ENCODE measurements at regions not wholly inside any gene's neighbourhood (a gene's known extent, or its start where the extent isn't known, plus 50 kb on each side); places are given as distances from the start of the nearest gene placed in this dataset.

DNA sequence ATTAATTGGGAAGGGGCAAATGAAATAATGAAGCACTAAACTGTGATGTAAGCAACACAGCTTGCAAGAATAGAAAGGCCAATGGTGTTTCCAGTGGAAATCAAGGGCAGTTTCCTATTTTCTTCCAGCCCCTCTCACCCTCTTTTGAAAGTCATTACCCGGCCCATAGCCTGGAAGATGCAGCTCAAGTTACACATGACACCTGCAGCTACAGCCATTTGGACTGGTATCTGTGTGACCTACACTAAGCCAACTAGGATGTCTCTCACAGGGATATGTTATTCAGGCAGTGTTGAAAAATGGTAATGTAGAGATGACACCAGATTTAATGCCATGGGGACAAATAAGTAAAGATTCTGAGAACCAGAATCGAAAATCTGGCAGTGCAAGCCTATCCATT lies 439.4 kb upstream of the ZNF462 start:
- no peak overlapping the region for H3K27ac Mint-ChIP-seq
- Histone ChIP-seq H3K4me3 (ENCODE audit: control insufficient read depth in 1 of 2, extremely low read depth in 1 of 2, low read length in 1 of 2) (no peak overlapping the region), H3K9me3 (no peaks in the 10 kb centered on the region), H3K36me3 (ENCODE audit: control insufficient read depth in 2 of 2, extremely low read depth in 1 of 2, insufficient read depth in 1 of 2, low read length in 1 of 2) (no peaks in the 10 kb centered on the region), H3K27me3 (replicated peaks in 1 of 2; ENCODE audit: control insufficient read depth in 2 of 2, extremely low read depth in 1 of 2, insufficient read depth in 2 of 2, low read length in 1 of 2) (no peaks in the 10 kb centered on the region), H3K27ac (ENCODE audit: low read length) (no peak overlapping the region), H3K4me1 (ENCODE audit: control insufficient read depth in 1 of 2, extremely low read depth in 1 of 2, insufficient read depth in 2 of 2, low read length in 2 of 2) (peaks cover 0 to 4% of the 10 kb centered on the region in 2 experiments)
- DNase-seq (no peak), ATAC-seq (replicated peaks in 1 of 4) (no peak)
- H3K27me3 Mint-ChIP-seq: no peaks in the 10 kb centered on the region
- no peaks in the 10 kb centered on the region for H3K36me3 Mint-ChIP-seq
- no peaks in the 10 kb centered on the region for H3K4me1 Mint-ChIP-seq
- H3K4me3 Mint-ChIP-seq: no peak overlapping the region
- WGBS (ENCODE audit: insufficient coverage): 7% methylated on average over 1 of the region's 2 CpGs
- ChIA-PET POLR2A (no interaction called here), CTCF (no interaction called here)
- H3K9me3 Mint-ChIP-seq: peaks cover 0 to 12% (median 12%) of the 10 kb centered on the region in 3 donors

DNA sequence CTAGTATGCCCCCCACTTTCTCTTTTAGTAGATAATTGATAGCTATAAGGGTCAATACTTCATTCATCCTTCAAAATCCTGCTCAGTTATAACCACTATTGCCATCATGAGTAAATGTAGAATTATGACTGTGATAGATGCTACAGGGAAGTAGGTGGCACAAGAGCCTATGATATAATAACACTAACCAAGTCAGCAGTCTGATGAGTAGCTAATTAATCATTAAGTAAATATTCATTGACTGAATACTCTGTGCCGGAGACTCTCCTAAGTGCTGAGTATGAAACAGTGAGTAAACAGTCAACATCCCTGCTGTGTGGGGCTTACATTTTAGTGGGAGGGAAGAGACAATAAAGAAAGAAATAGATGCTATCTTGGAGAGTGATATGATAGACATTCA lies 430.3 kb upstream of the ZNF462 start:
- H3K4me3 Mint-ChIP-seq: no peak overlapping the region
- H3K4me1 Mint-ChIP-seq: no peaks in the 10 kb centered on the region
- H3K27ac Mint-ChIP-seq: no peak overlapping the region
- CTCF ChIA-PET: interaction anchor here in 1 of 2 donors (0.8 kb wide), 1 partner anchor 13 kb away, joined by 3 read pairs; no protein-coding TSS in a partner anchor
- no CpG with 5 or more reads among the region's 1 CpG for WGBS (ENCODE audit: insufficient coverage)
- Histone ChIP-seq H3K27ac (ENCODE audit: low read length) (no peak overlapping the region), H3K27me3 (replicated peaks in 1 of 2; ENCODE audit: control insufficient read depth in 2 of 2, extremely low read depth in 1 of 2, insufficient read depth in 2 of 2, low read length in 1 of 2) (no peaks in the 10 kb centered on the region), H3K9me3 (no peaks in the 10 kb centered on the region), H3K4me3 (ENCODE audit: control insufficient read depth in 1 of 2, extremely low read depth in 1 of 2, low read length in 1 of 2) (no peak overlapping the region), H3K36me3 (ENCODE audit: control insufficient read depth in 2 of 2, extremely low read depth in 1 of 2, insufficient read depth in 1 of 2, low read length in 1 of 2) (no peaks in the 10 kb centered on the region), H3K4me1 (ENCODE audit: control insufficient read depth in 1 of 2, extremely low read depth in 1 of 2, insufficient read depth in 2 of 2, low read length in 2 of 2) (no peaks in the 10 kb centered on the region)
- H3K27me3 Mint-ChIP-seq: no peaks in the 10 kb centered on the region
- POLR2A ChIA-PET: no interaction called here
- DNase-seq: no peak
- no peak for ATAC-seq (replicated peaks in 1 of 4)
- H3K9me3 Mint-ChIP-seq: peaks cover 0 to 15% (median 10%) of the 10 kb centered on the region in 3 donors
- no peaks in the 10 kb centered on the region for H3K36me3 Mint-ChIP-seq

DNA sequence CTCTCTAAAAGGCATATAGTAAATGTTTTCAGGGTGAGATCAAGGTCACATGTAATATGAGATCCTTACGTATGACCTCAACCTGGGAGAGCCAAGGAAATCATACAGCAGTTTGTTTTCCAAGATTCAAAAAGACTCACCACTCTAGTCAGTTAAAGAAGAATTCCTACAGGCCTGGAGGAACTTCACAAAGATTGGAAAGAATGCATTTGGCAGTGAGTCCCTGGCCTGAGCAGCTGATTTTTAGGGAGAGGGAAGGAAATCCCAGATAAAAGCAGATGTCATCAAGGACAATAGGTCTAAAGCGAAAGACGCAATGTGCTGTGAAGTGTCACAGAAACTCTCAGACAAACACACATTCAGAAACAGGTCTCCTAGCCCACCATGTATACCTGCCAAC lies 424.0 kb upstream of the ZNF462 start:
- Mint-ChIP-seq H3K9me3 (peaks cover 9 to 12% (median 10%) of the 10 kb centered on the region in 3 donors), H3K27me3 (no peaks in the 10 kb centered on the region), H3K4me3 (no peak overlapping the region), H3K4me1 (no peaks in the 10 kb centered on the region), H3K36me3 (no peaks in the 10 kb centered on the region), H3K27ac (no peak overlapping the region)
- Histone ChIP-seq H3K4me1 (ENCODE audit: control insufficient read depth in 1 of 2, extremely low read depth in 1 of 2, insufficient read depth in 2 of 2, low read length in 2 of 2) (no peaks in the 10 kb centered on the region), H3K9me3 (no peaks in the 10 kb centered on the region), H3K36me3 (ENCODE audit: control insufficient read depth in 2 of 2, extremely low read depth in 1 of 2, insufficient read depth in 1 of 2, low read length in 1 of 2) (no peaks in the 10 kb centered on the region), H3K27me3 (replicated peaks in 1 of 2; ENCODE audit: control insufficient read depth in 2 of 2, extremely low read depth in 1 of 2, insufficient read depth in 2 of 2, low read length in 1 of 2) (no peaks in the 10 kb centered on the region), H3K27ac (ENCODE audit: low read length) (no peak overlapping the region), H3K4me3 (ENCODE audit: control insufficient read depth in 1 of 2, extremely low read depth in 1 of 2, low read length in 1 of 2) (no peak overlapping the region)
- DNase-seq: no peak
- ChIA-PET CTCF (no interaction called here), POLR2A (no interaction called here)
- WGBS (ENCODE audit: insufficient coverage): no CpG with 5 or more reads among the region's 3 CpGs
- ATAC-seq (replicated peaks in 1 of 4): no peak

DNA sequence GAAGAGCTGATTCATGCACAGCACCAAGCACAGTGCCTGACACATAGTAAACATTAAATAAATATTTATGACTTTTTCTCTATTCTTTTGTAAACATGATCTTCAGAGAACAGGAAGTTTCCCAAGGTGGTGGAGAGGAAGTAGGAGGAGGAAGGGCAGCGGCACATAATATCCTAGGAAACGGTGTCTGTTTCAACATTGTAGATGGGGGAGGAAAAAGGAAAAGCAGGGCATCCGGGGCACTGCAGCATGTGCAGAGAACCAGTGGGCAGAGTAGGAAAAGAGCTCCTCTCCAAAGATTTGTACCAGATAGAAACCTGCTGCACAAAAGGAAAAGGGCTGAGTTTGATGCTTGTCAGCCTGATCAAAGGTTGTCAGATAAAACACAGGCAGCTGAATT lies 421.7 kb upstream of the ZNF462 start:
- no peak overlapping the region for H3K4me3 Mint-ChIP-seq
- Histone ChIP-seq H3K36me3 (ENCODE audit: control insufficient read depth in 2 of 2, extremely low read depth in 1 of 2, insufficient read depth in 1 of 2, low read length in 1 of 2) (no peaks in the 10 kb centered on the region), H3K9me3 (no peaks in the 10 kb centered on the region), H3K27ac (ENCODE audit: low read length) (no peak overlapping the region), H3K27me3 (replicated peaks in 1 of 2; ENCODE audit: control insufficient read depth in 2 of 2, extremely low read depth in 1 of 2, insufficient read depth in 2 of 2, low read length in 1 of 2) (no peaks in the 10 kb centered on the region), H3K4me1 (ENCODE audit: control insufficient read depth in 1 of 2, extremely low read depth in 1 of 2, insufficient read depth in 2 of 2, low read length in 2 of 2) (no peaks in the 10 kb centered on the region), H3K4me3 (ENCODE audit: control insufficient read depth in 1 of 2, extremely low read depth in 1 of 2, low read length in 1 of 2) (no peak overlapping the region)
- WGBS (ENCODE audit: insufficient coverage): 82% methylated on average over 2 of the region's 3 CpGs
- no peaks in the 10 kb centered on the region for H3K4me1 Mint-ChIP-seq
- H3K9me3 Mint-ChIP-seq: peaks cover 6 to 17% (median 14%) of the 10 kb centered on the region in 3 donors
- H3K27ac Mint-ChIP-seq: no peak overlapping the region
- no peak for DNase-seq
- H3K36me3 Mint-ChIP-seq: no peaks in the 10 kb centered on the region
- H3K27me3 Mint-ChIP-seq: no peaks in the 10 kb centered on the region
- ChIA-PET CTCF (no interaction called here), POLR2A (no interaction called here)
- no peak for ATAC-seq (replicated peaks in 1 of 4)

DNA sequence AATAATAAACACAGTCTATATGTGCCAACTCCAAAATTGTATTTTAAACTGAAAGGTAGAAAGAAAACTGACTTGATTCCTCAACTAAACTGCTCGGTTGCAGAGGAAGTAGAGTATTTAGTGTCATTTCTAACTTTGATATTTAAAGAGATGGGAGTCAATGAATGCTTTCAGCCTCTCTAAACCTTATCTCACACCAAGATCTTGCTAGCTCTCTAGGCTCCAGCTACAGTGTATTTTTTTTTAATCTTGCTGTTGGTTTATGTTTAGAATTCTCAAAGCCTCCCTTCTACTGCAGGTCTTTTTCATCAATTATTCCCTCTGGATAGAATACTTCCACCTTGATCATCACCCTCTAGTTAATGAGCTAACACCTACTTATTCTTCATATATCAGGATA lies 419.4 kb upstream of the ZNF462 start:
- Mint-ChIP-seq H3K9me3 (peaks cover 6 to 25% (median 14%) of the 10 kb centered on the region in 3 donors), H3K4me1 (no peaks in the 10 kb centered on the region), H3K27ac (no peak overlapping the region), H3K4me3 (no peak overlapping the region), H3K36me3 (no peaks in the 10 kb centered on the region), H3K27me3 (no peaks in the 10 kb centered on the region)
- H3K27me3 ChIP-seq (replicated peaks in 1 of 2; ENCODE audit: control insufficient read depth in 2 of 2, extremely low read depth in 1 of 2, insufficient read depth in 2 of 2, low read length in 1 of 2): no peaks in the 10 kb centered on the region
- no peak for DNase-seq
- no peak overlapping the region for H3K27ac ChIP-seq (ENCODE audit: low read length)
- CTCF ChIA-PET: no interaction called here
- H3K36me3 ChIP-seq (ENCODE audit: control insufficient read depth in 2 of 2, extremely low read depth in 1 of 2, insufficient read depth in 1 of 2, low read length in 1 of 2): no peaks in the 10 kb centered on the region
- no CpG with 5 or more reads among the region's 1 CpG for WGBS (ENCODE audit: insufficient coverage)
- no peak overlapping the region for H3K4me3 ChIP-seq (ENCODE audit: control insufficient read depth in 1 of 2, extremely low read depth in 1 of 2, low read length in 1 of 2)
- H3K4me1 ChIP-seq (ENCODE audit: control insufficient read depth in 1 of 2, extremely low read depth in 1 of 2, insufficient read depth in 2 of 2, low read length in 2 of 2): no peaks in the 10 kb centered on the region
- POLR2A ChIA-PET: no interaction called here
- no peak for ATAC-seq (replicated peaks in 1 of 4)
- no peaks in the 10 kb centered on the region for H3K9me3 ChIP-seq

DNA sequence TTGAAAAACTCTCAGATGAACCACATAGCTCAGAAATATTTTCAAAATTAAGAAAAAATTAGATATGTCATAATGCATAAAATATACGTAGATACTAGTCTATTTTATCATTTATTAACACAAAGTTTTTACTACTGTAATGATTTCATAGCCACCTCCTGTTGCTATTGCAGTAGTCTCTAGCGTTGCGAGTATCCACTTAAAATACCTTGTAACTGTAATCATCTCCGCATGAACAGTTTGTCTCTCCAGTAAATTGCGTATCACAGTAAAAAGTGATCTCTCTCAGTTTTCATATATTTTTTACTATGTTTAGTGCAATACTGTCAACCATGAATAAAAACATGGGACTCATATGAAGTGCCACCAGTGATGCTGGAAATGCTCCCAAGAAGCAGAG lies 417.9 kb upstream of the ZNF462 start:
- Histone ChIP-seq H3K9me3 (no peaks in the 10 kb centered on the region), H3K27ac (ENCODE audit: low read length) (no peak overlapping the region), H3K4me1 (ENCODE audit: control insufficient read depth in 1 of 2, extremely low read depth in 1 of 2, insufficient read depth in 2 of 2, low read length in 2 of 2) (no peaks in the 10 kb centered on the region), H3K4me3 (ENCODE audit: control insufficient read depth in 1 of 2, extremely low read depth in 1 of 2, low read length in 1 of 2) (no peak overlapping the region), H3K36me3 (ENCODE audit: control insufficient read depth in 2 of 2, extremely low read depth in 1 of 2, insufficient read depth in 1 of 2, low read length in 1 of 2) (no peaks in the 10 kb centered on the region), H3K27me3 (replicated peaks in 1 of 2; ENCODE audit: control insufficient read depth in 2 of 2, extremely low read depth in 1 of 2, insufficient read depth in 2 of 2, low read length in 1 of 2) (no peaks in the 10 kb centered on the region)
- ChIA-PET POLR2A (no interaction called here), CTCF (no interaction called here)
- H3K9me3 Mint-ChIP-seq: peaks cover 6 to 20% (median 18%) of the 10 kb centered on the region in 3 donors
- H3K4me3 Mint-ChIP-seq: no peak overlapping the region
- no peaks in the 10 kb centered on the region for H3K36me3 Mint-ChIP-seq
- no CpG with 5 or more reads among the region's 5 CpGs for WGBS (ENCODE audit: insufficient coverage)
- ATAC-seq (replicated peaks in 1 of 4): no peak
- no peak overlapping the region for H3K27ac Mint-ChIP-seq
- no peaks in the 10 kb centered on the region for H3K27me3 Mint-ChIP-seq
- H3K4me1 Mint-ChIP-seq: no peaks in the 10 kb centered on the region
- DNase-seq: no peak

DNA sequence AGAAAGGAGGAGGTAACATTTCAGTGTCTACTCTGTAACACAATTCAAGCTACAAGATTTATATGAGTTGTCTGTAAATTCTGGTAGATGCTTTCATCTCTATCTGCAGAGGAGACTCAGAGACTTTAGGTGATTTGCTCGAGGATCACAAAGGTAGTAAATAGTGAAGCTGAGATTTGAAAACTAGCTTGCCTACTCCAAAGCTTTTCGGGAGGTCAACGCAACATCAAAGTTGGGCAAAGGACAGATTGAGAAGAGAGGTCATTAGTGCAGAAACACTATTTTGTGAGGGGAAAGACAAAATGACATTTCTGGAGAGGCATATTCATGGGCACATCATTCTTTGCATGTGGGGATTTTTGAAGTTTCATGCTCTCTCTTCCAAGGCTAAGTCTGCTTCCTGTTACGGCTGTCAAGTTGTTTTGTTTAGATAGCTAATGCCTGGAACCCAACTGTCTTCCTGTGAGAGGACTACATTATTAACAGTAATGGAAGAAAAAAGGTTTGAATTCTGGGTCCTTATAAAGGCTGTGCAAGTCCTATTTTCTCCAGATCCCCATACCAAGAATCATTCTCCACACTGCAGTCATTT lies 413.5 kb upstream of the ZNF462 start:
- Mint-ChIP-seq H3K27me3 (no peaks in the 10 kb centered on the region), H3K36me3 (no peaks in the 10 kb centered on the region)

More for the DNA sequence above, 413.5 kb upstream of the ZNF462 start:
- ATAC-seq (replicated peaks in 1 of 4) (no peak), DNase-seq (no peak)
- WGBS (ENCODE audit: insufficient coverage): 85% methylated on average over 2 of the region's 4 CpGs
- Mint-ChIP-seq H3K4me3 (no peak overlapping the region), H3K4me1 (no peaks in the 10 kb centered on the region), H3K27ac (no peak overlapping the region), H3K9me3 (peaks cover 0 to 27% (median 23%) of the 10 kb centered on the region in 3 donors)
- no peak overlapping the region for H3K27ac ChIP-seq (ENCODE audit: low read length)
- no peaks in the 10 kb centered on the region for H3K9me3 ChIP-seq
- no peaks in the 10 kb centered on the region for H3K4me1 ChIP-seq (ENCODE audit: control insufficient read depth in 1 of 2, extremely low read depth in 1 of 2, insufficient read depth in 2 of 2, low read length in 2 of 2)
- H3K4me3 ChIP-seq (ENCODE audit: control insufficient read depth in 1 of 2, extremely low read depth in 1 of 2, low read length in 1 of 2): no peak overlapping the region
- no peaks in the 10 kb centered on the region for H3K36me3 ChIP-seq (ENCODE audit: control insufficient read depth in 2 of 2, extremely low read depth in 1 of 2, insufficient read depth in 1 of 2, low read length in 1 of 2)
- ChIA-PET POLR2A (interaction anchor here in 1 of 2 donors (0.7 kb wide), 1 partner anchor 202 kb away, joined by 5 read pairs; no protein-coding TSS in a partner anchor), CTCF (interaction anchor here in 1 of 2 donors (0.6 kb wide), 1 partner anchor 504 kb away, joined by 3 read pairs; no protein-coding TSS in a partner anchor)
- H3K27me3 ChIP-seq (replicated peaks in 1 of 2; ENCODE audit: control insufficient read depth in 2 of 2, extremely low read depth in 1 of 2, insufficient read depth in 2 of 2, low read length in 1 of 2): no peaks in the 10 kb centered on the region

Data from T-cell (primary cell).